Nephron (organoid): ENCODE measurements at regions not wholly inside any gene's neighbourhood (a gene's known extent, or its start where the extent isn't known, plus 50 kb on each side); places are given as distances from the start of the nearest gene placed in this dataset.
A peak's percentile ranks its signal among the peaks of the same experiment; 100 is the strongest.

Experiments
- H3K27ac Mint-ChIP-seq, 3 experiments: 2 replicates each; pipeline ENCODE4 v1.8.0; 2020; ENCODE audit warnings: mixed read lengths in 3 of 3, mild to moderate bottlenecking in 2 of 3, moderate library complexity in 1 of 3
- H3K27me3 Mint-ChIP-seq: 2 replicates; pipeline ENCODE4 v1.8.0; 2021; ENCODE audit warnings: low read depth, mild to moderate bottlenecking, moderate library complexity, mixed read lengths
- H3K36me3 Mint-ChIP-seq: 2 replicates; pipeline ENCODE4 v1.8.0; 2020; ENCODE audit warnings: low read depth, mixed read lengths
- H3K4me1 Mint-ChIP-seq: 2 replicates; pipeline ENCODE4 v1.8.0; 2020; ENCODE audit warnings: mixed read lengths
- H3K4me3 Mint-ChIP-seq, 3 experiments: 2 replicates each; pipeline ENCODE4 v1.8.0; 2020; ENCODE audit warnings: mild to moderate bottlenecking in 3 of 3, mixed read lengths in 3 of 3, moderate library complexity in 2 of 3
- H3K9me3 Mint-ChIP-seq: 2 replicates; pipeline ENCODE4 v1.8.0; 2020; ENCODE audit warnings: mixed read lengths
- CTCF ChIP-seq, 3 experiments: fragments of 200-600 bp; sonication (generic); IDR thresholded peaks; one replicate each; pipeline ENCODE4 v1.5.0; 2021; ENCODE audit warnings: antibody characterized with exemption in 3 of 3; ENCODE audit not compliant: unreplicated experiment in 3 of 3

GRCh38 chr6:130670142-130670541 lies 157.1 kb upstream of the SMLR1 start:
- no peak overlapping the region for H3K4me3 Mint-ChIP-seq
- peak overlapping the region in 2 of 3 experiments; percentile 22 to 66 for H3K27ac Mint-ChIP-seq
- TF ChIP-seq CTCF (IDR thresholded peaks at IDR 0.05; ENCODE audit: unreplicated experiment in 3 of 3), result no peak
- H3K27me3 Mint-ChIP-seq, result peaks cover 8% of the 10 kb centered on the region
- no peaks in the 10 kb centered on the region for H3K36me3 Mint-ChIP-seq
- H3K9me3 Mint-ChIP-seq, result peaks cover 9% of the 10 kb centered on the region
- H3K4me1 Mint-ChIP-seq, result peaks cover 35% of the 10 kb centered on the region

- H3K27me3 Mint-ChIP-seq, result peaks cover 8% of the 10 kb centered on the region
- no peak for TF ChIP-seq CTCF (IDR thresholded peaks at IDR 0.05; ENCODE audit: unreplicated experiment in 3 of 3)
- H3K4me1 Mint-ChIP-seq, result peaks cover 43% of the 10 kb centered on the region
- peak overlapping the region; percentile 22 to 66 (median 66) for H3K27ac Mint-ChIP-seq
- no peaks in the 10 kb centered on the region for H3K36me3 Mint-ChIP-seq
- H3K9me3 Mint-ChIP-seq, result peaks cover 7% of the 10 kb centered on the region
- H3K4me3 Mint-ChIP-seq, result peak overlapping the region in 1 of 3 experiments; percentile 46
Measured at GRCh38 chr6:130671119-130671518, 156.1 kb upstream of the SMLR1 start.

- TF ChIP-seq CTCF (IDR thresholded peaks at IDR 0.05; ENCODE audit: unreplicated experiment in 3 of 3), result no peak
- no peaks in the 10 kb centered on the region for H3K36me3 Mint-ChIP-seq
- peaks cover 8% of the 10 kb centered on the region for H3K27me3 Mint-ChIP-seq
- peak overlapping the region in 1 of 3 experiments; percentile 46 for H3K4me3 Mint-ChIP-seq
- peak overlapping the region; percentile 22 to 66 (median 66) for H3K27ac Mint-ChIP-seq
- peaks cover 47% of the 10 kb centered on the region for H3K4me1 Mint-ChIP-seq
- H3K9me3 Mint-ChIP-seq, result peaks cover 7% of the 10 kb centered on the region
Measured at GRCh38 chr6:130671577-130671976, 155.6 kb upstream of the SMLR1 start.

- TF ChIP-seq CTCF (IDR thresholded peaks at IDR 0.05; ENCODE audit: unreplicated experiment in 3 of 3), result no peak
- Mint-ChIP-seq H3K27me3 (peaks cover 8% of the 10 kb centered on the region), H3K36me3 (no peaks in the 10 kb centered on the region), H3K9me3 (peaks cover 10% of the 10 kb centered on the region), H3K27ac (peak overlapping the region in 2 of 3 experiments; percentile 66 to 71), H3K4me1 (peaks cover 53% of the 10 kb centered on the region), H3K4me3 (no peak overlapping the region)
Measured at GRCh38 chr6:130672153-130672552, 155.1 kb upstream of the SMLR1 start.

GRCh38 chr6:130674604-130675003 lies 152.6 kb upstream of the SMLR1 start:
- TF ChIP-seq CTCF (IDR thresholded peaks at IDR 0.05; ENCODE audit: unreplicated experiment in 3 of 3), result no peak
- peaks cover 8% of the 10 kb centered on the region for H3K27me3 Mint-ChIP-seq
- no peak overlapping the region for H3K4me3 Mint-ChIP-seq
- H3K36me3 Mint-ChIP-seq, result no peaks in the 10 kb centered on the region
- no peak overlapping the region for H3K27ac Mint-ChIP-seq
- peaks cover 46% of the 10 kb centered on the region for H3K4me1 Mint-ChIP-seq
- peaks cover 15% of the 10 kb centered on the region for H3K9me3 Mint-ChIP-seq

- Mint-ChIP-seq H3K27me3 (peaks cover 8% of the 10 kb centered on the region), H3K36me3 (no peaks in the 10 kb centered on the region), H3K27ac (no peak overlapping the region), H3K9me3 (peaks cover 15% of the 10 kb centered on the region), H3K4me3 (no peak overlapping the region), H3K4me1 (peaks cover 48% of the 10 kb centered on the region)
- TF ChIP-seq CTCF (IDR thresholded peaks at IDR 0.05; ENCODE audit: unreplicated experiment in 3 of 3), result no peak
Measured at GRCh38 chr6:130675072-130675471, 152.1 kb upstream of the SMLR1 start.
